ENCODE measurements at regions not wholly inside any gene's neighbourhood (a gene's known extent, or its start where the extent isn't known, plus 50 kb on each side); places are given as distances from the start of the nearest gene placed in this dataset.

GRCh38 chr12:94879542-94879941, 124.0 kb downstream of the NDUFA12 start:
- Histone ChIP-seq H3K4me3 (ENCODE audit: insufficient read depth, low read length, poor library complexity, severe bottlenecking) (no peak overlapping the region), H3K79me2 (ENCODE audit: insufficient read depth, low read length) (no peaks in the 10 kb centered on the region), H3K9me2 (replicated peaks; ENCODE audit: insufficient read depth, low read length) (no peaks in the 10 kb centered on the region), H3F3A (ENCODE audit: insufficient read depth) (no peaks in the 10 kb centered on the region), H3K27ac (ENCODE audit: low read depth, low read length) (no peak overlapping the region), H3K9ac (ENCODE audit: low read length) (no peak overlapping the region), H3K4me2 (ENCODE audit: low read depth, low read length, poor library complexity, severe bottlenecking) (no peak overlapping the region), H3K27me3 (ENCODE audit: low read length) (no peaks in the 10 kb centered on the region), H3K9me3 (ENCODE audit: insufficient read depth, low read length) (no peaks in the 10 kb centered on the region), H2AFZ (ENCODE audit: low read depth, low read length, severe bottlenecking) (no peak overlapping the region), H3K36me3 (ENCODE audit: low read length) (no peaks in the 10 kb centered on the region), H4K20me1 (ENCODE audit: low read depth, low read length) (no peaks in the 10 kb centered on the region)
- no peak for TF ChIP-seq CTCF (IDR thresholded peaks at IDR 0.05; ENCODE audit: insufficient read depth, low read length, poor library complexity, severe bottlenecking)
- TF ChIP-seq EZH2phosphoT487 (conservative IDR thresholded peaks at IDR 0.05; ENCODE audit: low read length), result no peak

DNA sequence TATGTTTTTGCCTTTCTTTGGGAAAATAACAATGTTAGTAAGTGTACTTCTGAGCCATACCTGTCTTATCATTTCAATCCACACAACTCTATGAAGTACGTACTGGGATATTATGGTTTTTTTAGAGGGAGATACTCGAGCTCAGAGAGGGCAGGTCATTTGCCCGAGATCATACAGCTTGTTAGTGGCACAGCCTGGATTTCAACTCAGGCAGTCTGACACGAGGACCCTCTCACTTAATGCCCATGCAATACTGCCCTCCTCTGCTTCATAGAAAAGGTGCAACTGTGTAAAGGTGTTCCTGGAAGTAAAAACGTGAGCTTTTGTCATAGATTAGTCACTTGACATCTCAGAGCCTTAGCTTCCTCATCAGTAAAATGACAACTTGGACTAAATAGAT, 128.0 kb downstream of the NDUFA12 start:
- no peak overlapping the region for H3K4me3 ChIP-seq (ENCODE audit: insufficient read depth, low read length, poor library complexity, severe bottlenecking)
- H3K79me2 ChIP-seq (ENCODE audit: insufficient read depth, low read length), result no peaks in the 10 kb centered on the region
- H2AFZ ChIP-seq (ENCODE audit: low read depth, low read length, severe bottlenecking), result no peak overlapping the region
- H3K9me2 ChIP-seq (replicated peaks; ENCODE audit: insufficient read depth, low read length), result no peaks in the 10 kb centered on the region
- H3K9me3 ChIP-seq (ENCODE audit: insufficient read depth, low read length), result no peaks in the 10 kb centered on the region
- TF ChIP-seq CTCF (IDR thresholded peaks at IDR 0.05; ENCODE audit: insufficient read depth, low read length, poor library complexity, severe bottlenecking) (peak; percentile 43), EZH2phosphoT487 (conservative IDR thresholded peaks at IDR 0.05; ENCODE audit: low read length) (no peak)
- H3K27ac ChIP-seq (ENCODE audit: low read depth, low read length), result no peak overlapping the region
- no peaks in the 10 kb centered on the region for H3K36me3 ChIP-seq (ENCODE audit: low read length)
- no peaks in the 10 kb centered on the region for H3F3A ChIP-seq (ENCODE audit: insufficient read depth)
- H3K4me2 ChIP-seq (ENCODE audit: low read depth, low read length, poor library complexity, severe bottlenecking), result no peak overlapping the region
- no peak overlapping the region for H3K9ac ChIP-seq (ENCODE audit: low read length)
- H3K27me3 ChIP-seq (ENCODE audit: low read length), result no peaks in the 10 kb centered on the region
- no peaks in the 10 kb centered on the region for H4K20me1 ChIP-seq (ENCODE audit: low read depth, low read length)

DNA sequence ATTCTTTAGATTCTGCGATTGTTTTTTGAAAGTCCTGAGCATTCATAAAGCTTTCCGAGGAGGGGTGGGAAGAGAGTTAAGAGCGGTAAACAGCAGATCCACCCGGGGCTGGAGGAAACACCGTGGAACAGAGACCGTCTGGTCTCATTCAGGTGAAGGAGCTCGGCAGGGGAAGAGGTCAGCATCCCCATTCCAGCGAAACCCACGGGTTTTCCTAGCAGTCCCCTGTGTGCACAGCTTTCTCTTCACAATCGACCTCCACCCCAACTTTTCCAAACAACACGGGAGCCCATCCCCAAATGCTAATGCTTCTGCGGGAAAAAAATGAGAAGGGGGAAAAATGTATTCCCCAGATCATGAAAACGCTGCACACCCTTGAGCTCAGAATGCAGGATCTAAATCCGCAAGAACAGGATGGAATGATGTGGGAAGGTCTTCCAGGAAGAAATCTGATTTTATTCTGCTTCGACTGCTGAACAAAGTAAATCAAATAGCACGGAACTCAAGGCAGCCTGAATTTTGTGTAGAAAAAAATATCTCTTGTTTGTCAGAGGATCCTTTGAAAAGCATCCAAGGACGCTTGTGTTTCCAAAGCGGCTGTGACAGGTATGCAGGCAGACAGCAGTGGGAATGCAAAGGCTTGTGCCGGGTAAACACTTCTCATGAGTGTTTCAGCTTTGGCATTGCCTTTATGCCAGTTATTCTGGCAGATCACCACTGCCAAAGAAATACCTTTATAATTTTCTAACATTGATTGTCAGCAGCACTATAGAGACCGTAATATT, 128.8 kb downstream of the NDUFA12 start:
- Histone ChIP-seq H3K4me2 (ENCODE audit: low read depth, low read length, poor library complexity, severe bottlenecking) (no peak overlapping the region), H2AFZ (ENCODE audit: low read depth, low read length, severe bottlenecking) (no peak overlapping the region), H3K36me3 (ENCODE audit: low read length) (no peaks in the 10 kb centered on the region), H3K27ac (ENCODE audit: low read depth, low read length) (no peak overlapping the region), H3K9ac (ENCODE audit: low read length) (no peak overlapping the region), H3F3A (ENCODE audit: insufficient read depth) (no peaks in the 10 kb centered on the region), H3K4me3 (ENCODE audit: insufficient read depth, low read length, poor library complexity, severe bottlenecking) (no peak overlapping the region), H3K79me2 (ENCODE audit: insufficient read depth, low read length) (no peaks in the 10 kb centered on the region; the same call in 1 of the 2 replicates), H3K9me2 (replicated peaks; ENCODE audit: insufficient read depth, low read length) (no peaks in the 10 kb centered on the region), H4K20me1 (ENCODE audit: low read depth, low read length) (no peaks in the 10 kb centered on the region), H3K9me3 (ENCODE audit: insufficient read depth, low read length) (no peaks in the 10 kb centered on the region), H3K27me3 (ENCODE audit: low read length) (no peaks in the 10 kb centered on the region)
- no peak for TF ChIP-seq EZH2phosphoT487 (conservative IDR thresholded peaks at IDR 0.05; ENCODE audit: low read length)
- no peak for TF ChIP-seq CTCF (IDR thresholded peaks at IDR 0.05; ENCODE audit: insufficient read depth, low read length, poor library complexity, severe bottlenecking)
